Thyroid gland (tissue), 4 donors: ENCODE measurements at regions not wholly inside any gene's neighbourhood (a gene's known extent, or its start where the extent isn't known, plus 50 kb on each side); places are given as distances from the start of the nearest gene placed in this dataset.

ENCODE experiments used
- POLR2A ChIP-seq, 2 donors: fragments of 450-650 bp; IDR thresholded peaks; one replicate each; pipeline ENCODE4 v1.6.1; 2017; ENCODE audit warnings: antibody characterized with exemption in 2 of 2, mild to moderate bottlenecking in 2 of 2, moderate library complexity in 1 of 2
- TF ChIP-seq, protein P1 (sequence below), 6 experiments: fragments of 200-600 bp in 3 of 6; fragments of 450-650 bp in 3 of 6; sonication (generic) in 3 of 6; IDR thresholded peaks; one replicate each; pipeline ENCODE4 v1.5.1; 2016 to 2019; ENCODE audit warnings: antibody characterized with exemption in 6 of 6, mild to moderate bottlenecking in 2 of 6, inconsistent platforms in 1 of 6, moderate library complexity in 1 of 6

DNA sequence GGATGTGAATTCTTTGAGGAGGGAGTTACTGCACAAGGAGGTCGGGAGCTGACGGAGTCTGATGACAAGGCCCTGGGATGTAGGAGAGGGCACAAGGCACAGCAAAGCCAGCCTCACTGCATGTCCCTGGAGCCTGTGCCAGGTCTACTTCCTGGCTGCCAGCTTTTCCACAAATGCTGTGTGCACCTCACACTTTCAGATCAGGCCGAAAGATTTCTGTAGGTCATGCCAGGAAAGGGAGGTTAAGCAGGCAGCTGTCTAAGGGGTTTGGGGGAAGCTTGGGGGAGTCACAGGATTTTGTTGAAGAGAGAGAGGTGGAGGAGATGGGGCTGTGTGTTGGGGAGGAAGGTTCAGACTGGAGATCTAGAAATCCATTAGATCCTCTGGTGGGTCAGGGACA, 792.5 kb downstream of the KCNJ18 start:
- TF ChIP-seq, protein P1, sequence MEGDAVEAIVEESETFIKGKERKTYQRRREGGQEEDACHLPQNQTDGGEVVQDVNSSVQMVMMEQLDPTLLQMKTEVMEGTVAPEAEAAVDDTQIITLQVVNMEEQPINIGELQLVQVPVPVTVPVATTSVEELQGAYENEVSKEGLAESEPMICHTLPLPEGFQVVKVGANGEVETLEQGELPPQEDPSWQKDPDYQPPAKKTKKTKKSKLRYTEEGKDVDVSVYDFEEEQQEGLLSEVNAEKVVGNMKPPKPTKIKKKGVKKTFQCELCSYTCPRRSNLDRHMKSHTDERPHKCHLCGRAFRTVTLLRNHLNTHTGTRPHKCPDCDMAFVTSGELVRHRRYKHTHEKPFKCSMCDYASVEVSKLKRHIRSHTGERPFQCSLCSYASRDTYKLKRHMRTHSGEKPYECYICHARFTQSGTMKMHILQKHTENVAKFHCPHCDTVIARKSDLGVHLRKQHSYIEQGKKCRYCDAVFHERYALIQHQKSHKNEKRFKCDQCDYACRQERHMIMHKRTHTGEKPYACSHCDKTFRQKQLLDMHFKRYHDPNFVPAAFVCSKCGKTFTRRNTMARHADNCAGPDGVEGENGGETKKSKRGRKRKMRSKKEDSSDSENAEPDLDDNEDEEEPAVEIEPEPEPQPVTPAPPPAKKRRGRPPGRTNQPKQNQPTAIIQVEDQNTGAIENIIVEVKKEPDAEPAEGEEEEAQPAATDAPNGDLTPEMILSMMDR (IDR thresholded peaks at IDR 0.05), result no peak
- TF ChIP-seq POLR2A (IDR thresholded peaks at IDR 0.05), result no peak
